GM12801 (cell line): ENCODE measurements at regions not wholly inside any gene's neighbourhood (a gene's known extent, or its start where the extent isn't known, plus 50 kb on each side); places are given as distances from the start of the nearest gene placed in this dataset.

Experiments
- TF ChIP-seq, protein P1 (sequence below): IDR thresholded peaks from one replicate; pipeline ENCODE4 v1.5.1; 2011; ENCODE audit warnings: control low read depth; ENCODE audit not compliant: insufficient read length; ENCODE audit errors: extremely low read depth

DNA sequence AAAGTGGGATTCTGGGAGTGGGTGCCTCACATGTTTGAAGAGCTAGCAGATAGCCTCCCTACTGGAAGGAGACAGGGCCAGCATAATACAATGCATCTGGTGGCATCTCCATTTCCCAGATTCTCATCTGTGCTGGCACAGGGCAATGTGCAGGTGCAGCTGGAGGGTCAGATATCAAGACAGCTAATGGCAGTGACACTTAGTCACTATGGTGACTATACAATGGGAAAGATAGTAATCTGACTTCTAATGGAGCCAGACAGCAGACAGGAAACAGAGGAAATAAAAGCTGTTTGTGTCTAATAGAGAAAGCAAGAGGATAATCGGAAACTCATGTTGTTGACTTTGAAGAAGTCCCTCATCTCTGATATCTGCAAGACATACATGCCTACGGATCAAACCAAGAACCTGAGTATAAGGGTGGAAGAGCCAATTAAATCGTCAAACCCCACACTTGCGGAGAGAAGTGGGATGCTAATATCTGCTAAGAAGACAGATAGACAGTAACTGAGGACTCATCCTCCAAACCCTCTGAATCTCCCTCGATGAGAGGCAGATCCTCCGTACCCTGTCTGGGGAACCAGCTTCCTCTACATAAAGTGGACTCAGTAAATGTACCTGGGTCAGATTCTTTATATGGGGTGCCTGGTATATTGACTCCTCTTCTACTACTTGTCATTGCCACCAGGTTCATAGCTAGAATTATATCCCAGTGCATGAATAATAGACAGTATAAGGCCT is 692.7 kb downstream of the SOCS6 start:
- TF ChIP-seq, protein P1, sequence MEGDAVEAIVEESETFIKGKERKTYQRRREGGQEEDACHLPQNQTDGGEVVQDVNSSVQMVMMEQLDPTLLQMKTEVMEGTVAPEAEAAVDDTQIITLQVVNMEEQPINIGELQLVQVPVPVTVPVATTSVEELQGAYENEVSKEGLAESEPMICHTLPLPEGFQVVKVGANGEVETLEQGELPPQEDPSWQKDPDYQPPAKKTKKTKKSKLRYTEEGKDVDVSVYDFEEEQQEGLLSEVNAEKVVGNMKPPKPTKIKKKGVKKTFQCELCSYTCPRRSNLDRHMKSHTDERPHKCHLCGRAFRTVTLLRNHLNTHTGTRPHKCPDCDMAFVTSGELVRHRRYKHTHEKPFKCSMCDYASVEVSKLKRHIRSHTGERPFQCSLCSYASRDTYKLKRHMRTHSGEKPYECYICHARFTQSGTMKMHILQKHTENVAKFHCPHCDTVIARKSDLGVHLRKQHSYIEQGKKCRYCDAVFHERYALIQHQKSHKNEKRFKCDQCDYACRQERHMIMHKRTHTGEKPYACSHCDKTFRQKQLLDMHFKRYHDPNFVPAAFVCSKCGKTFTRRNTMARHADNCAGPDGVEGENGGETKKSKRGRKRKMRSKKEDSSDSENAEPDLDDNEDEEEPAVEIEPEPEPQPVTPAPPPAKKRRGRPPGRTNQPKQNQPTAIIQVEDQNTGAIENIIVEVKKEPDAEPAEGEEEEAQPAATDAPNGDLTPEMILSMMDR, result no peak

DNA sequence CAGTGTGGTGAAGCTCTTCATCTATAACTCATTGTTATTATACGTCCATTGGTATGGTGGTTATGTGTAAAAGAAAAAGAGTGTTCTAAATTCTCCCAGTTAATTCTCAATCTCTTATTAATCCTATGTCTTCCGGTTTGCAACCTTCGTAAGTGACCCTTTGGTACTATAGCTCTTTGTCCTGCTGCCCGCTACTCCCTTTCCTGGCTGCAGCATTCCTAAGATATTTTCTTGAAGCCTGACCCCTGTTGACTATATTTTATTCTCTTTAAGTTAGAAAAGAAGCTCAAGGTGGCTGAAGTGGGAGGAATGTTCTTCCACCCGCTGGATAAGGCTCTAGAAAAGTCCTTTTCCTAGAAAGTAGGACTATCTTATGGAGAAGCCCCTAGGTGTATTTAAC is 684.8 kb downstream of the SOCS6 start:
- TF ChIP-seq, protein P1, result no peak

DNA sequence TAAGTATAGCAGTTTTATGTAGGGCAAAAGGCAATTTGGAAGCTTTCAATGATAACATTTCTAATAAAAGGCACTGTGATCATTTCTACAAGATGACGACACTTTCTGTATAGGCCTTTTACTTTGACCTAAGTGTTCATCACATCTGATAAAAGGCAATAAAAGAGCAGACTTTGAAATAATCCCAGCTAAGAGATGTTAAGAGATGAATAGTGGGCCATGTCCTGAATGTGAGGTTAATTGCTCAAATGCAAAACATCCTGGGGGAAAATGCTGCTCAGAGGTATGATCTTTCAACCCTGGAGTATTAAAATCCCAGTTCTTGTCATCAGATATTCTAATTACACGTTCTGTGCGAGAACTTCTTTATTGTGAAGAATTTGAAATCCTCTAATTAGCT is 677.6 kb downstream of the SOCS6 start:
- TF ChIP-seq, protein P1, result no peak

DNA sequence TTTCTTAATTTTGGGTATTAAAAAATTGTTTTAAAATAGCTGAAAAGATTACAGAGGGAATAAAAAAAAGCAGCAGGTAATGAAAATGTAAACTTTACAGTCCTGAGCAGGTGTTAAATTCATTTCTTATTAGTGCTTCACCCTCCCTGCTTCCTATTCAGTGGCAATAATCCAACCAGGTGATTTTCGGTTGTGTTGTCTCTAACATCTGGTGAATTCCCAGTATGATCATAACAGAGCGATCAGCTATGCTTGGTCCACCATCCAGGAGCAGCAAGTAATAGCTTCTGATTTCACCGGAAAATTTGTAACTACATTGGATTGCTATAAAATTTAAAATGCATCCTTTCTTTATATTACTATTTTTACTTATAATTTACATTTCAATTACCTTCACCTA is 673.1 kb downstream of the SOCS6 start:
- TF ChIP-seq, protein P1, result no peak

DNA sequence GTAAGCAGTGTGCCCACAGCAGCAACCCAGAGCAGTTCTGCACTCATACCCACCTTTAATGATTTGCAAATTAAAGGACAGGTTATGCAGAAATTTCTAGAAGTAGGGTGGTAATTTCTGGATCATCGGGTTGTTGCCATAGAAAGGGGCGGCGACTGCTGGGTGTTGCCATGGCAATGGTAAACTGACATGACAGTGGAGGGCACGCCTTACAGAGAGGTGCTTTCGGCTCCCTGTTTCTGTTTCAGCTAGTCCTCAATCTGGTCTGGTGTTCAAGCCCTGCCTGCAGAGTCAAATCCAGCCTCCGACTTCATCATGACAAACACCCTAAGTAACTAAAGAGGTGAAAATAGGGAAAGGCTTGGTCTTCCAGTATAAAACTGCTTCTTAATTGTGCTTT is 667.7 kb downstream of the SOCS6 start:
- TF ChIP-seq, protein P1, result no peak

DNA sequence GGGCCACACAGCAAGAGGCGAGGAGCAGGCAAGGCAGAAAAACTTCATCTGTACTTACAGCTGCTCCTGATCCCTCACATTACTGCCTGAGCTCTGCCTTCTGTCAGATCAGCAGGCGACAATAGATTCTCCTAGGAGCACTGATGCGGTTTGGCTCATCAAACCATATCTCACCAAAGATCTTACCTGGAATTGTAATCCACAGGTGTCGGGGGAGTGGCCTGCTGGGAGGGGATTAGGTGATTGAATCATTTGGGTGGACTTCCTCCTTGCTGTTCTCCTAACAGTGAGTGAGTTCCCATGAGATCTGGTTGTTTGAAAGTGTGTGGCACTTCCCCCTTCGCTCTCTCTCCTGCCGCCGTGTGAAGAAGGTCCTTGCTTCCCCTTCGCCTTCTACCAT is 647.3 kb downstream of the SOCS6 start:
- TF ChIP-seq, protein P1, result no peak

DNA sequence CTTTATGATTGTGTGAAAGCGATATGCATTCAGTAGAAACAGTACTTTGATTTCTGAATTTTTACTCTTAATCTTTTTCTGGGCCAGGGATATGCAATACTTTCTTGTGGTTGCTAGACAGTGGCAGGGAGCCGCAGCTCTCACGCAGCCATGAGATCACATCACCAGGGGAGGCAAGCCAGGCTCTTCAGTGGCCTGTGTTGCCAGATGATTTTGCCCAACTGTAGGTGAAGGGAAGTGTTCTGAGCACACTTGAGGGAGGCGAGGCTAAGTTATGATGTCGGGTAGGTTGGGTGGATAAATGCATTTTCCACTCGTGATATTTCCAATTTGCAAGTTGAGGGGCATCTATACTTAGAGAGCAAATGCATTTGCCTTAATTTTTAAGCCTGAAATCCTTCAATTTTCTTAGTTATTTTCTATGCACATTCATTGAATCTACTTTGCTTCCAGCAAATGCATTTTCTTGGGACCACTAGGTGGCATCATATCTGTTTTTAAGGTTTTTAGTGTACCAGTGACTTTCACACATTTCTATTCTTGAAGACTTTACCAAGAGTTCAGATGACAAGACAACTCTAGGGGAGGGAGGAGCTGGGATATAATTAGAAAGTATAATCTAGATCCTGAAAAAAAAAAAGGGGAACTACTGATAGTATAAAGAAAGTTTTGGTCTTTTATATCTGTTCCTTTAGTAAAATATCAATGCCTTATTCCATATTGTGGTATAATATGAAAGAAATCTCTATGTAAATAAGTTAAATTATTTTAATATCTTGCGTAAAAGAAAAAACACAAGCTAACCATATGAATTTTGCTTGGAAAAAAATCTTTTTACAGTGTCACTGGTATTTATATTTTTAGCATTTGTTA is 643.3 kb downstream of the SOCS6 start:
- TF ChIP-seq, protein P1, result no peak
